Dendritic cell treated with granulocyte-macrophage colony-stimulating factor and Interleukin-4, amounts not matched to agents 40 ng/mL and 50 ng/mL, for 4 days (primary cell): ENCODE measurements at regions not wholly inside any gene's neighbourhood (a gene's known extent, or its start where the extent isn't known, plus 50 kb on each side); places are given as distances from the start of the nearest gene placed in this dataset.

Source experiments
- H3K27ac Mint-ChIP-seq: one replicate; pipeline ENCODE4 v1.8.0; 2022; ENCODE audit warnings: mild to moderate bottlenecking, mixed read lengths
- H3K27me3 Mint-ChIP-seq: one replicate; pipeline ENCODE4 v1.8.0; 2022; ENCODE audit warnings: mild to moderate bottlenecking, mixed read lengths
- H3K36me3 Mint-ChIP-seq: one replicate; pipeline ENCODE4 v1.8.0; 2022; ENCODE audit warnings: low read depth, mixed read lengths
- H3K4me1 Mint-ChIP-seq: one replicate; pipeline ENCODE4 v1.8.0; 2022; ENCODE audit warnings: low read depth, mixed read lengths
- H3K4me3 Mint-ChIP-seq: one replicate; pipeline ENCODE4 v1.8.0; 2022; ENCODE audit warnings: mild to moderate bottlenecking, moderate library complexity, mixed read lengths
- H3K9me3 Mint-ChIP-seq: one replicate; pipeline ENCODE4 v1.8.0; 2022; ENCODE audit warnings: mixed read lengths
- intact Hi-C: fragments of 100-400 bp; cut with micrococcal nuclease; formaldehyde crosslinking; loops from one replicate; pipeline ENCODE4 v1.15.0; 2022

DNA sequence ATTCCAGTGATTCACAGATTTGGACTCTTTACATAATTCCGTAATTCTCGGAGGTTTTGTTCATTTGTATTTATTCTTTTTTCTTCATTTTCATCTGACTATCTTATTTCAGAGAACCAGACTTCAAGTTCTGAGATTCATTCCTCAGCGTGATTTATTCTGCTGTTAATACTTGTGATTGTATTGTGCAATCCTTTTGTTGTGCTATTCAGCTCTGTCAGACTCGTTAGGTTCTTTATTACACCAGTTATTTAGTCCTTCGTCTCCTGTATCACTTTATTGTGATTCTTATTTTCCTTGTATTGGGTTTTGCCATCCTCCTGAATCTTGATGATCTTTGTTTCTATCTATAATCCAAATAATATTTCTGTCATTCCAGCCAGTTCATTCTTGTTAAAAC is 529.3 kb upstream of the LRRTM4 start:
- H3K4me1 Mint-ChIP-seq: no peaks in the 10 kb centered on the region
- H3K9me3 Mint-ChIP-seq: peaks cover 63% of the 10 kb centered on the region
- H3K4me3 Mint-ChIP-seq: no peak overlapping the region
- H3K36me3 Mint-ChIP-seq: no peaks in the 10 kb centered on the region
- H3K27me3 Mint-ChIP-seq: no peaks in the 10 kb centered on the region
- no peak overlapping the region for H3K27ac Mint-ChIP-seq
- intact Hi-C loops: no loop called here

DNA sequence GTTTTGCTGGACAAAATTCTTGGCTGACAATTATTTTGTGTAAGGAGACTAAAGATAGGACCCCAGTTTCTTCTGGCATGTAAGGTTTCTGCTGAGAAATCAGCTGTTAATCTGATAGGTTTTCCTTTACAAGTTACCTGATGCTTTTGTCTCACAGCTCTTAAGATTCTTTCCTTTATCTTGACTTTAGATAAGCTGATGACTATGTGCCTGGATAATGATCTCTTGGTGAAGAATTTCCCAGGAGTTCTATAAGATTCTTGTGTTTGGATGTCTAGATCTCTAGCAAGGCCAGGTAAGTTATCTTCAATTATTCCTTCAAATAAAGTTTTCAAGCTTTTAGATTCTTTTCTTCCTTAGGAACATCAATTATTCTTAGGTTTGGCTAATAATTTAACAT is 534.8 kb upstream of the LRRTM4 start:
- intact Hi-C loops: no loop called here
- H3K9me3 Mint-ChIP-seq: peaks cover 56% of the 10 kb centered on the region
- no peaks in the 10 kb centered on the region for H3K27me3 Mint-ChIP-seq
- H3K4me1 Mint-ChIP-seq: no peaks in the 10 kb centered on the region
- no peak overlapping the region for H3K4me3 Mint-ChIP-seq
- H3K36me3 Mint-ChIP-seq: no peaks in the 10 kb centered on the region
- no peak overlapping the region for H3K27ac Mint-ChIP-seq

DNA sequence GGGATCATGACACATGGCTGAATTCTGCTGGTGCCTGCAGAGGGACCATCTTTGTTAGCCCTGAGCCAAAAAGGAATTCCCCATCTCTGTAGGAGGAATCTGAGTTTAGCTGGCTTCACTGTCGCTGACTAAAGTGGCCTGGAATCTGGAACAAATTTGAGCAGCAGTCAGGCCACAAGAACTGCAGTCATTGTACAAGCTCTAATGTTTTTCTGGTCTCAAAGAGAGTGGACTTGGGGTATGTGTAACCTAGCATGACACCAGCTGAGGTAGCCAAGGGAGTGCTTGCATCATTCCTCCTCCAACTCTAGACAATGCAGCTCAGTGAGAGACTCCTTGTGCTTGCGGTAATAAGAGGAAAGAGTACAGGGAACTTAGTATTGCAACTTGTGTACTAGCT is 539.1 kb upstream of the LRRTM4 start:
- Mint-ChIP-seq H3K4me3 (no peak overlapping the region), H3K27ac (no peak overlapping the region), H3K4me1 (no peaks in the 10 kb centered on the region), H3K9me3 (peaks cover 37% of the 10 kb centered on the region), H3K36me3 (no peaks in the 10 kb centered on the region), H3K27me3 (no peaks in the 10 kb centered on the region)
- intact Hi-C loops: no loop called here

DNA sequence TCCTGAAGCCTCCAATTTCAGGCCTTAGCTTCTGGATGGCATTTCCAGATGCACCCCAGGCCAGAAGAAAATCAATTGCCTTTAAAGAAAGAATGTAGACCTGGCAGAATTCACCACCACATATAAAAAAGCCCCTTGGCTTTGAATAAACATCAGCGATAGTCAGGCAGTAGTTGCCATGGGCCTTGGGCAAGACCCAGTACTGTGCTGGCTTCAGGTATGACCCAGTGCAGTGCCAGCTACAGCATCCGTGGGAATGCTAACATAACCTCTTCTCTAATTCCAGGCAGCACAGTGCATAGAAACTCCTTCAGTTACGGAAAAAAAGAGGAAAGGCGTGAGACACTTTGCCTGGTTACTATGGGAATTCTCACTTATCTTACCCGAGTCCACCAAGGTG is 539.6 kb upstream of the LRRTM4 start:
- Mint-ChIP-seq H3K4me3 (no peak overlapping the region), H3K27me3 (no peaks in the 10 kb centered on the region), H3K9me3 (peaks cover 37% of the 10 kb centered on the region), H3K4me1 (no peaks in the 10 kb centered on the region), H3K27ac (no peak overlapping the region), H3K36me3 (no peaks in the 10 kb centered on the region)
- intact Hi-C loops: no loop called here

DNA sequence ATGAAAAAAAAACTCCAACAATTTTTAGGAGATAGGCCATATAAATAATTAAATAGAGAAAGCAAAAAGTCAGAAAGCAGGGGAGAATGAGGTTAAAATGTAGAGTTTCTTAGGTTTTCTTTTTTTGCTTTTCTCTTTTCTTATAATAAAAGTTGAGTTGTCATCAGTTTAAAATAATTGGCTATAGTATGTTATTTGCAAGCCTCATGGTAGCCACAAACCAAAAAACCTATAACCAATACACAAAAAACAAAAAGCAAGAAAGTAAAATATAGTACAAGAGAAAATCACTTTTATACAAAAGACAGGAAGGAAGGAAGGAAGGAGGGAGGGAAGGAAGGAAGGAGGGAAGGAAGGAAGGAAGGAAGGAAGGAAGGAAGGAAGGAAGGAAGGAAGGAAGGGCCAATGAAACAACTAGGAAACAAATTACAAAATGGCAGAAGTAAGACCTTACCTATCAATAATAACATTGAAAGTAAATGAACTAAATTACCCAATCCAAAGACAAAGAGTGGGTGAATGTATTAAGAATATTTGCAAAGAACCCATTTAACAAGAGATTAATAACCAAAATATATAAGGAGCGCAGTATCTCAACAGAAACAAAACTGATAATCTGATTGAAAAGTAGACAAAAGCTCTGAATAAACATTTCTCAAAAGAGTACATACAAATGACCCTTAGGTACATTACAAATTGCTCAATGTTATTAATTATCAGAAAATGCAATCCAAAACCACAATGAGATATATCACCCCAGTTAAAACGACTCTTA is 541.3 kb upstream of the LRRTM4 start:
- no peaks in the 10 kb centered on the region for H3K4me1 Mint-ChIP-seq
- intact Hi-C loops: no loop called here
- H3K36me3 Mint-ChIP-seq: no peaks in the 10 kb centered on the region
- H3K27ac Mint-ChIP-seq: no peak overlapping the region
- H3K9me3 Mint-ChIP-seq: peaks cover 28% of the 10 kb centered on the region
- H3K4me3 Mint-ChIP-seq: no peak overlapping the region
- no peaks in the 10 kb centered on the region for H3K27me3 Mint-ChIP-seq

DNA sequence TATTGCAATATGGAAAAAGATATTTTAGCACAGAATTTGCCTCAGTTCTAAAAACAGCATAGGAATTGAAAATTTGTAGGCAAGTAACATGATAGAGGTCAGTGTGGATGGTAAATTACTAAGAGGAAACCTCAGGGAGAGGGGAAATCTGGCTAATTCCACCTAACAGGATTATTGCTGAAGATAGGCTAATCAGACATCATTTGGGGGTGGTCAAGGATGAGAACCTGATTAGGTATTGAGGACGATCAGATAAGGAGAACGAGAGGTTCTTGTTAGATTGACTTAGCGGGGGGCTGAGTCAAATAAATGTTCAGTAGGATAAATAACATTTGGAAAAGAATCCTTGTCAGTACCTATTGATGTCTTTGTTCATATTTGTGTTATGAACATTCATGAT is 543.2 kb upstream of the LRRTM4 start:
- Mint-ChIP-seq H3K9me3 (peaks cover 12% of the 10 kb centered on the region), H3K27me3 (no peaks in the 10 kb centered on the region), H3K4me1 (no peaks in the 10 kb centered on the region), H3K36me3 (no peaks in the 10 kb centered on the region), H3K4me3 (no peak overlapping the region), H3K27ac (no peak overlapping the region)
- intact Hi-C loops: no loop called here

DNA sequence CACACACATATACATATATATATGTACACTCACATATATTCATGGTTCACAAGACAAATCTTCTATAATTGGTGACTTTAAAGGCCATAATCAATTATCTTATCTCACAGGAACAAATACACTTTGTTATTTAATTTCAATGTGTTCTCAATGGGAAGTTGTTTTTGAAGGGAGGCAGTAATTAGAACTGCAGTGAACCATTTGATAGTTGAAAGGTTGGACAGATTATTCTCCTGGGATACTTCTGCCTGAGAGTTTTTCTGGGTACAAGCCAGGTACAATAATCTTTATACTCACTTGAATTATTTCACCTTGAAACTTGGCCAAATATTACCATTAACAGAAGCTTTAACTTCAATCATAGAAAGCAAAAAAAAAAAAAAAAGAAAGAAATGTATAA is 546.6 kb upstream of the LRRTM4 start:
- intact Hi-C loops: no loop called here
- no peak overlapping the region for H3K4me3 Mint-ChIP-seq
- H3K9me3 Mint-ChIP-seq: no peaks in the 10 kb centered on the region
- H3K27ac Mint-ChIP-seq: no peak overlapping the region
- no peaks in the 10 kb centered on the region for H3K4me1 Mint-ChIP-seq
- no peaks in the 10 kb centered on the region for H3K27me3 Mint-ChIP-seq
- H3K36me3 Mint-ChIP-seq: no peaks in the 10 kb centered on the region

DNA sequence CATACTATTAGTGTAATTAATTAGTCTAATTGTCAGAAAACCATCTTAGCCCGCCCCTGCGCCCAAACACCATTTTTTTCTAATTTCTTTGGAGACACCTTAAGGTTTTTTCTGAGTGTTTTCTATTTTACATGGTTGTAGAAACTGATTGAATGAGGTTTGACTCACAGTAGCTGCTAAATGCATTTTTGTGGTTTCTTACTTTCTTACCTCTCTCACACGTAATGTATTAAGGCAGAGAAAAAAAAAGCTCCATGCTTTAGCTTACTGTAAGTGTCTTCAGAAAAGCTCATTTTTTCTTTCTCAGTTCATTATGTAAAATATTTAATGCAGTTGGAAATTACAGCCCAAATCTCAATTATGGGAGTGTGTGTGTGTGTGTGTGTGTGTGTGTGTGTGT is 548.5 kb upstream of the LRRTM4 start:
- no peak overlapping the region for H3K4me3 Mint-ChIP-seq
- H3K4me1 Mint-ChIP-seq: no peaks in the 10 kb centered on the region
- intact Hi-C loops: no loop called here
- H3K9me3 Mint-ChIP-seq: no peaks in the 10 kb centered on the region
- H3K36me3 Mint-ChIP-seq: no peaks in the 10 kb centered on the region
- H3K27ac Mint-ChIP-seq: no peak overlapping the region
- no peaks in the 10 kb centered on the region for H3K27me3 Mint-ChIP-seq

DNA sequence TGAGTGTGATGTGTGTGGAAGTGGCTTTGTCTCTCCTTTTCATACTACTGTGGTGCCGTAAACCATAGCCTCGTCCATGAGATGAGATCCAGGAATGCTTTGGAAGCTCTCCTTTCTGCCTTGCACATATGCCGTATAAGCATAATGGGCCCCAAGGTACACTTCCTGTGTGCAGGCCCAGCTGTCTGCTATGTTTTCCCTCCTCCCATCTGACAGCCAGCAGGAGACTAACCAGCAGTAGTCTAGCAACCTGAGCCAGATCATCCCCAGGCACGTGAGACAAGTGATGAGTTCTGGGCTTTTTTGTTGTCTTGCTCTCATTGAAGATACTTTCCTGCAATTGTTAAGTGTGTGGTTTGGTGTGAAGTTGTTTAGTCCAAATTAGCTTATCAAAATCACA is 555.5 kb upstream of the LRRTM4 start:
- no peaks in the 10 kb centered on the region for H3K27me3 Mint-ChIP-seq
- no peak overlapping the region for H3K27ac Mint-ChIP-seq
- no peaks in the 10 kb centered on the region for H3K4me1 Mint-ChIP-seq
- H3K9me3 Mint-ChIP-seq: no peaks in the 10 kb centered on the region
- no peaks in the 10 kb centered on the region for H3K36me3 Mint-ChIP-seq
- H3K4me3 Mint-ChIP-seq: no peak overlapping the region
- intact Hi-C loops: no loop called here

DNA sequence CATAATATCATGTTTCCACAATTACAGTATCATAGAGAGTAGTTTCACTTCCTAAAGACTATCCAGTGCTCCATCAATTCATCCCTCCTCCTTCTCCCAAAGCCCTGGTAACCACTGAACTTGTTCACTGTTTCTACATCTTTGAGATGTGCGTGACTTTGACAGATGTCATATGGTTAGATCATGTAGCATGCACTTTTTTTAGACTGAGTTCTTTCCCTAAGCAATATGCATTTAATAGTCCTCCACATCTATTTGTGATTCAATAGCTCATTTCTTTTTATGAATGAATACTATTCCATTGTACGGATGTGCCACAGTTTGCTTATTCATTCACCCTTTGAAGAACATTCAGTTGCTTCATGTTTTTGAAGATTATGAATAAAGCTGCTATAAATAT is 560.4 kb upstream of the LRRTM4 start:
- H3K9me3 Mint-ChIP-seq: peaks cover 10% of the 10 kb centered on the region
- no peak overlapping the region for H3K4me3 Mint-ChIP-seq
- intact Hi-C loops: no loop called here
- no peaks in the 10 kb centered on the region for H3K36me3 Mint-ChIP-seq
- H3K27ac Mint-ChIP-seq: no peak overlapping the region
- H3K4me1 Mint-ChIP-seq: no peaks in the 10 kb centered on the region
- no peaks in the 10 kb centered on the region for H3K27me3 Mint-ChIP-seq

DNA sequence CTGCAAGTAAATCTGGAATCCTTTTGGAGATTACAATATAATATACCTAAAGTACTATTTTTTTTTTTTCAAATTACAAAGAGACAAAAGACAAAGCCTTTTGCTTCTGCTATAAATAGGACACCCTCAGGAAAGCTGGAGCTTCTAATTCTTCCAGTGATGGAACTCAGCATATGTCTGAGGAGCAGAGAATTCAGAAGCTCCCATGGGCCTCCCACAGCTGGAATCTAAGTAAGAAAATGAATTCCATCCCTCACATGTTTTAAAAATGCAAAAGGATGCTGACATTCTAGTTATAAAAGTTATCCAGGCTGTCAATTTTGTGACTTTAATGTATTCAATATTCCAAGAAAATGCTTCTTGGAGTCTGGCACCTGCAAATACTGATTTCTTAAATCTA is 571.3 kb upstream of the LRRTM4 start:
- intact Hi-C loops: no loop called here
- Mint-ChIP-seq H3K9me3 (no peaks in the 10 kb centered on the region), H3K36me3 (no peaks in the 10 kb centered on the region), H3K27ac (no peak overlapping the region), H3K4me3 (no peak overlapping the region), H3K4me1 (no peaks in the 10 kb centered on the region), H3K27me3 (no peaks in the 10 kb centered on the region)

DNA sequence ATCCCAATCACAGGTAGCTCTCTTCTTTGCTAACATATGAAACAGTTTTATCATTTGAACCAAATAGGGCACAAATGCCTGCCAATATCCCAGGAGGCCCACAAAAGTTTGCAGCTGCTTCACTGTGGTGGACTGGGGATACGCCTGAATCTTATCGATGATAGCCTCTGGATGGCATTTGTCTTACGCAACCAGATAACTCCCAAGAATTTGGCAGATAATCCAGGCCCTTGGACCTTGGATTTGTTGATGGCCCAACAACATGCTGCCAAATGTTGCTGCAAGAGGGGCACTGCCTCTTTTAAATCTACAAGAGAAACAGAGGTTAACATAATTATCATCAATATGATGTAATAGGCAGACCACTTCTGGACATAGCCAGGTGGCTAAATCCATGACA is 587.1 kb upstream of the LRRTM4 start:
- Mint-ChIP-seq H3K27me3 (no peaks in the 10 kb centered on the region), H3K36me3 (no peaks in the 10 kb centered on the region), H3K27ac (no peak overlapping the region), H3K4me1 (no peaks in the 10 kb centered on the region), H3K9me3 (peaks cover 24% of the 10 kb centered on the region), H3K4me3 (no peak overlapping the region)
- intact Hi-C loops: no loop called here

DNA sequence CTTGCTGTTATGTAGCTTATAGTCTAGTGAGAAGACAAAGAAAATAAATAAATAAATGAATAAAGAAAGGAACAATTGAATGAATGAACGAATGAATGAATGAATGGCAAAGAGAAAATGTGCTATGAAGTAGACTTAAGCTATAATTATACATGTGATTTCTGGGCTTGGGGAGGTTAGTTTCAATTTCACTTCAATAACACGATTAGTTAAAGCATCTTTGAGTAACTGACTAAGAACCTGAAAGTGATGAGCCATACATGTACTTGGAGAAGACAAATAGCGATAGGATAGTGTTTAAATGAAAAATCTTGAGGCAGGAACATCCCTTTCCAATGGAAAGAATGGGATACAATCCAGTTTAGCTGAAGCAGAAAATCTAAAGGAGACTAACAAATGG is 593.1 kb upstream of the LRRTM4 start:
- intact Hi-C loops: no loop called here
- H3K27ac Mint-ChIP-seq: no peak overlapping the region
- no peaks in the 10 kb centered on the region for H3K4me1 Mint-ChIP-seq
- H3K9me3 Mint-ChIP-seq: peaks cover 10% of the 10 kb centered on the region
- H3K27me3 Mint-ChIP-seq: no peaks in the 10 kb centered on the region
- H3K4me3 Mint-ChIP-seq: no peak overlapping the region
- H3K36me3 Mint-ChIP-seq: no peaks in the 10 kb centered on the region

DNA sequence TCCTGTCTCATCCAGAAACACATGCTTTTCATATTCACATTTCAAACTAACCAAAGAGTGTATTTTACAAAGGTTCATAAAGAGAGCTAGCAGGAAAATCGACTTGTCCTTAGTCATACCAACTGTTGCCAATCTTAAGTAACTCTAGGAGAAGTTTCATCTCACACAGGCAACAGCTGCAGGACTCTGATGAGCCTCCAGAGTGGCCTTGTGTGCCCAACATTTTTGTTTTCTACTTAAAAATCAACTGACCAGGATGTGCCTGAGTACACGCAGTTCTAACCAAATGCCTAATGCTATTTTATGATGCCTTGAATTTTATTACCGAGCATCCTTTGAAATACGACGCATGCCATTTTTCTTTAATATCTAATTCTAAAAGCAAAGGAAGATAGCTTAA is 595.9 kb upstream of the LRRTM4 start:
- Mint-ChIP-seq H3K4me3 (no peak overlapping the region), H3K27me3 (no peaks in the 10 kb centered on the region), H3K9me3 (no peaks in the 10 kb centered on the region), H3K27ac (no peak overlapping the region), H3K36me3 (no peaks in the 10 kb centered on the region), H3K4me1 (no peaks in the 10 kb centered on the region)
- intact Hi-C loops: no loop called here

DNA sequence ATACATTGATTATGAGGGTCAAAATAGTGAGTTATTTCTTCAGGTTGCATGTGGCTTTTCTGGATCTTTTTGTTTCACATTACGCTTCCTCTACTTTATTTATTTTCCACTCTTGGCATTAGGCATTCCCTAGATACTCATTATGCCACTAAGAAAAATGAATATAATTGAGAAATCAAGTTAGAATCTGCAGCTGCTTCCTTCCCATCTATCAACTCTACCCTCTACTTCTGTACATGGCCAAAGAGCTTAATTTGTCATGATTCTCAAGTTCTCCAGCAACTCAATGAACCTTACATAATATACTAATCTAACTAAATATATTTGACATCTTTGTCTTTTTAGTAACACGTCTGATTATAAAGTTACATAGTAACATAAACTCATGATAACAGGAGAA is 598.1 kb upstream of the LRRTM4 start:
- Mint-ChIP-seq H3K4me3 (no peak overlapping the region), H3K27ac (no peak overlapping the region), H3K36me3 (no peaks in the 10 kb centered on the region), H3K9me3 (peaks cover 8% of the 10 kb centered on the region), H3K4me1 (no peaks in the 10 kb centered on the region), H3K27me3 (no peaks in the 10 kb centered on the region)
- intact Hi-C loops: no loop called here
